Heart right ventricle (tissue), 16 donors: ENCODE measurements at regions not wholly inside any gene's neighbourhood (a gene's known extent, or its start where the extent isn't known, plus 50 kb on each side); places are given as distances from the start of the nearest gene placed in this dataset.

Experiments used
- ATAC-seq, 8 donors: fragments of 200-7000 bp; cut with Tn5 transposase; one replicate each; pipeline ENCODE4 v1.9.1; 2020; ENCODE audit warnings: mild to moderate bottlenecking in 8 of 8, moderate library complexity in 8 of 8, moderate number of reproducible peaks in 1 of 8
- DNase-seq, 2 donors: peaks; one replicate each; pipeline ENCODE4 v3.0.0-alpha.2; 2020
- H3K27ac ChIP-seq, 10 donors: fragments of 200-600 bp; sonication (generic) in 2 of 10; one replicate each; pipeline versions ENCODE4 v1.5.0 to v1.8.0; 2020 to 2022; ENCODE audit warnings: mild to moderate bottlenecking in 3 of 10
- H3K27me3 ChIP-seq, 7 donors: fragments of 200-600 bp; one replicate each; pipeline ENCODE4 v1.8.0; 2021 to 2022; ENCODE audit warnings: mild to moderate bottlenecking in 2 of 7
- H3K36me3 ChIP-seq, 9 donors: fragments of 200-600 bp; sonication (generic) in 1 of 9; one replicate each; pipeline versions ENCODE4 v1.5.0 to v1.8.0; 2020 to 2022; ENCODE audit warnings: mild to moderate bottlenecking in 2 of 9
- H3K4me1 ChIP-seq, 9 donors: fragments of 200-600 bp; sonication (generic) in 1 of 9; one replicate each; pipeline versions ENCODE4 v1.5.0 to v1.8.0; 2020 to 2022; ENCODE audit warnings: mild to moderate bottlenecking in 4 of 9
- H3K4me3 ChIP-seq, 10 donors: fragments of 200-600 bp; sonication (generic) in 2 of 10; one replicate each; pipeline versions ENCODE4 v1.5.0 to v1.8.0; 2020 to 2022; ENCODE audit warnings: mild to moderate bottlenecking in 7 of 10, moderate library complexity in 2 of 10
- H3K9me3 ChIP-seq, 11 donors: fragments of 200-600 bp in 10 of 11; sonication (generic) in 2 of 11; one replicate each; pipeline versions ENCODE4 v1.5.0 to v1.8.0; 2013 to 2022; ENCODE audit warnings: mild to moderate bottlenecking in 2 of 11, control low read depth in 1 of 11, moderate library complexity in 1 of 11
- CTCF ChIP-seq, 9 donors: fragments of 200-600 bp; sonication (generic) in 2 of 9; IDR thresholded peaks; one replicate each; pipeline versions ENCODE4 v1.5.0 to v1.8.0; 2021 to 2022; ENCODE audit warnings: antibody characterized with exemption in 9 of 9, mild to moderate bottlenecking in 5 of 9, moderate library complexity in 1 of 9
- whole genome bisulfite sequencing, 2 donors: extraction: QIAGEN DNeasy Blood & Tissue Kit; methylation state at CpG; one replicate each; pipeline ENCODE4 v1.1.7; 2013; ENCODE audit warnings: inconsistent platforms in 1 of 2; 5-methylcytosine and 5-hydroxymethylcytosine counted together
- intact Hi-C, 10 donors: fragments of 100-400 bp; cut with DNase I; formaldehyde crosslinking; loops; one replicate each; pipeline versions ENCODE4 v1.11.1 to v1.14.2; 2022
- donor health status: Arrhythmogenic right ventricular cardiomyopathy.
- donor health status: ischemic (EF 13 %, LVEDD 7.1; RV severe dilation, severe dysfunction).
- donor health status: healthy with polysubstance abuse.
- donor health status: DM: no; HTN: yes; CAD: no.
- donor health status: DM: no; HTN: no; CAD: no.
- donor health status: ischemic (EF 25% LVEDD 6.9; RV normal size, moderate dysfunction).
- donor health status: ischemic (EF 25% LVEDD 5.7; RV mildly dilated, moderate dysfunction).
- donor health status: healthy.
- donor health status: DM: yes; HTN: yes; CAD: no.
- donor health status: Ischemic cardiomyopathy.
- donor health status: ischemic (EF 35%, LVEDD 5.7; RV mildly dilated, moderate dysfunction).
- donor health status: nonischemic (EF 11% LVEDD 7.7; RV severe dilation, severe dysfunction).
- donor health status: DM: yes; HTN: yes; CAD: no.
- donor health status: PGD.
- donor health status: ischemic (EF 29% LVEDD 5.4; RV normal size, mild dysfunction).
- donor health status: nonischemic (EF 23%, LVEDD 6.1; RV moderate dilation, normal function).

- H3K4me1 ChIP-seq: no peaks in the 10 kb centered on the region
- H3K36me3 ChIP-seq: no peaks in the 10 kb centered on the region
- no peaks in the 10 kb centered on the region for H3K9me3 ChIP-seq
- ATAC-seq (no peak), DNase-seq (no peak)
- 37 to 45% methylated on average over 7 of the region's 7 CpGs for whole genome bisulfite sequencing, 2 donors
- intact Hi-C loops: no loop called here
- H3K27me3 ChIP-seq: no peaks in the 10 kb centered on the region
- no peak overlapping the region for H3K4me3 ChIP-seq
- no peak overlapping the region for H3K27ac ChIP-seq
- TF ChIP-seq CTCF (IDR thresholded peaks at IDR 0.05): no peak
These were observed 171.7 kb downstream of the PAPSS1 start for GRCh38 chr4:107548211-107548905.

GRCh38 chr4:107546638-107547037 lies 173.4 kb downstream of the PAPSS1 start:
- Histone ChIP-seq H3K27ac (no peak overlapping the region), H3K4me1 (no peaks in the 10 kb centered on the region), H3K4me3 (no peak overlapping the region), H3K27me3 (no peaks in the 10 kb centered on the region), H3K36me3 (no peaks in the 10 kb centered on the region), H3K9me3 (no peaks in the 10 kb centered on the region)
- TF ChIP-seq CTCF (IDR thresholded peaks at IDR 0.05): no peak
- no peak for ATAC-seq
- DNase-seq: no peak
- intact Hi-C loops: no loop called here
- 79 to 86% methylated on average over 2 of the region's 2 CpGs for WGBS, 2 donors

GRCh38 chr4:107541511-107541910 lies 178.5 kb downstream of the PAPSS1 start:
- intact Hi-C loops: no loop called here
- ATAC-seq (no peak), DNase-seq (no peak)
- H3K4me3 ChIP-seq: no peak overlapping the region
- TF ChIP-seq CTCF (IDR thresholded peaks at IDR 0.05): no peak
- no peaks in the 10 kb centered on the region for H3K4me1 ChIP-seq
- H3K36me3 ChIP-seq: no peaks in the 10 kb centered on the region
- H3K27ac ChIP-seq: no peak overlapping the region
- no peaks in the 10 kb centered on the region for H3K9me3 ChIP-seq
- no peaks in the 10 kb centered on the region for H3K27me3 ChIP-seq
- 78 to 83% methylated on average over 2 of the region's 2 CpGs for WGBS, 2 donors

GRCh38 chr4:107531927-107532326 lies 188.1 kb downstream of the PAPSS1 start:
- 67 to 76% methylated on average over 1 of the region's 1 CpG for WGBS, 2 donors
- no peak for TF ChIP-seq CTCF (IDR thresholded peaks at IDR 0.05)
- no peak for ATAC-seq
- peaks cover 0 to 5% (median 0%) of the 10 kb centered on the region in 11 donors for H3K9me3 ChIP-seq
- H3K4me3 ChIP-seq: no peak overlapping the region
- H3K27me3 ChIP-seq: no peaks in the 10 kb centered on the region
- no peaks in the 10 kb centered on the region for H3K36me3 ChIP-seq
- intact Hi-C loops: no loop called here
- H3K27ac ChIP-seq: no peak overlapping the region
- no peak for DNase-seq
- H3K4me1 ChIP-seq: no peaks in the 10 kb centered on the region
